NCI-H1436 treated with DMSO at 0.1 percent for 48 hours (cell line): ENCODE measurements at regions not wholly inside any gene's neighbourhood (a gene's known extent, or its start where the extent isn't known, plus 50 kb on each side); places are given as distances from the start of the nearest gene placed in this dataset.
"Not testable (repeated sequence)": the region's sequence is repeated elsewhere in the genome, so short reads cannot be mapped to it uniquely, and the experiment has no call there.

Source experiments
- DNase-seq: peaks from one replicate; lab custom pipeline; 2025; lab: John Stamatoyannopoulos, UW

DNA sequence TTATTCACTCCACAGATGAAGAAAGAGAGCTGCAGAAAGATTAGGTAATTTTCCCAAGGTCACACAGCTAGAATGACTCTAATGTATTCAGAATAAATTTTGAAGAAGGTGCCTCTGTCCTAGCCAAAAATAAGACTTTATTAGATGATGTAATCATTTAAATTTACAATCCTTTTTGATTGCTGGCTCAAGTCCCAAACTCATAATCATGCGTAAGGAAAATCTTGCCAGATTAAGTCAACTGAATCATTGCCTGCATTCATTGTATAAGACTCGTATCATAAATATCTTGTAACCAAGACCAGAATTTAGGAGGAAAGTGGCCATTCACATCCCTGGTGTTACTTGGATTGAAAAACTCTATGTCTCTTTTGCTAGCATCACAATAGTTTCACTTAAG lies 53.1 kb upstream of the STK39 start:
- no peak for DNase-seq

- no peak for DNase-seq
Observed at GRCh38 chr2:168304024-168304681, 56.8 kb upstream of the STK39 start.

DNA sequence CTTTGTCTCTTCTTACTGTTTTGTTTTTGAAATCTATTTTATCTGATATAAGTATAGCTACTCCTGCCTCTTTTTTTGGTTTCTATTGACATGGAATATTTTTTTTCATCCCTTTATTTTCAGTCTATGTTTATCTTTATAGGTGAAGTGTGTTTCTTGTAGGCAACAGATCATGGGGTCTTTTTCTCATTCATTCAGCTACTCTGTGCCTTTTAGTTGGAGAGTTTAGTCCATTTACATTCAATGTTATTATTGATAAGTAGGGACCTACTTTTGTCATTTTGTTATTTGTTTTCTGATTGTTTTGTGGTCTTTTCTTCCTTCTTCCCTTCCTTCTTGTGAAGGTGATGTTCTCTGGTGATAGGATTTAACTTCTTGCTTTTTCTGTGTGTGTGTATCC lies 60.0 kb upstream of the STK39 start:
- no peak for DNase-seq

- no peak for DNase-seq
Observed at GRCh38 chr2:168310580-168310979, 63.2 kb upstream of the STK39 start.

DNA sequence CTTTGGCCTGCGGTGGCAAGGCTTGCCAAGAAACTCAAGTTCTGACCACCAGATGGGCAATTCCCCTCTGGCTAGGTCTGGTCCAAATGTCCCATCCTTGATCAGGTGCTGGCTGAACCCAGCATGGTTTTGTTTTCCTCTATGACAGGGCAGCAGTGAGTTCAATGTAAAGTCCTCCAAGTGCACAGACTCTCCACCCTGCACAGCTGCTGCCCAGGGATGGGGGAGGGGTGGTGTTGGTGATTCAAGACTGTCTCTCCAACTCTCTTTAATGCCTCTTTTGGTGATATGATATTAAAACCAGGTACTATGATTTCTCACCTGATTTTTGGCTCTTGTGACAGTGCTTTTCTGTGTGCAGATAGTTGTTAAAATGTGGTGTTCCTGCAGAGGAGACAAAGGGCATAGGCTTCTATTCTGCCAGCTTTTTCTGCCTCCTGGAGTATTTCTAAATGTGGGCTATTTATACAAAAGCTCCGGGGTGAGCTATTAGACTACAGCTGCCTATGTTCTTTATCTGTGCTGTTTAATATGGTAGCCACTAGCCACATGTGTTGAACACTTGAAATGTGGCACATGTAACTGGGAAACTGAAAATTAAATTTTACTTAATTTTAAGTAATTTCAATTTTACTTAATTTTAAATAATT lies 64.0 kb upstream of the STK39 start:
- DNase-seq, result no peak

DNA sequence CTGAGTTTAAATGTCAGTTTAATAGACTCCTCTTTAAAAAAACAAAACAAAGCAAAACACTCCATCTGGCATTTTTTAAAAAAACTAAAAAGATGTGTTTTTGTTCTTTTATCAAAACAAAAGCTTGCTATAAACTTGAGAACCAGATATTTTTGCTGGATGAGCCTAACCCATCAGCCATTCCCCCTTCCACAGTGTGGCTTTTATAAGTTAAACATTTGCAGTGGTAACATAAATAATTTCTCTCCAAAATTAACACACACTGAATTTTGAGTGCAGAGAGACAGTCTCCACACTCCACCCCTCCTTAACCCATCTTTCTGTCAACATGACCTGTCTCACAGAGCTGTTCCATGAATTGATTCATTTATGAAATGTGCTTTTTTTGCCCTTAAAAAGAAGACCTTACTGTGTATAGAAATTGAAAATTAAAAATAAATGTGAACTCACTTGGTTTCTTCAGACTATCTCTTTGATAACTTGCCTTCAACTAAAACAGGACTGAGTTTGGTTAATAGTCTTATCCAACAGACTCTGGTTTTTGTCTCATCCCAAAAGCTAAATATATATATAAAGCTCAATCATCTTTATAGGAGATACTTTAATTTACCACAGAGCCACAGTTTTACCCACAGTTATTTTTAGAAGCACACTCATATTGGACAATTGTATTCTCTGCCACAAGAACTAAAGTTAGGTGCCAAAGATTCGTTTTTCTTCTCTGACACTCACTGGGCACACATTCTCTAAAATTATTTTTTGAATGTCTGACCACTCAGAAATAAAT lies 64.8 kb upstream of the STK39 start:
- DNase-seq, result no peak

DNA sequence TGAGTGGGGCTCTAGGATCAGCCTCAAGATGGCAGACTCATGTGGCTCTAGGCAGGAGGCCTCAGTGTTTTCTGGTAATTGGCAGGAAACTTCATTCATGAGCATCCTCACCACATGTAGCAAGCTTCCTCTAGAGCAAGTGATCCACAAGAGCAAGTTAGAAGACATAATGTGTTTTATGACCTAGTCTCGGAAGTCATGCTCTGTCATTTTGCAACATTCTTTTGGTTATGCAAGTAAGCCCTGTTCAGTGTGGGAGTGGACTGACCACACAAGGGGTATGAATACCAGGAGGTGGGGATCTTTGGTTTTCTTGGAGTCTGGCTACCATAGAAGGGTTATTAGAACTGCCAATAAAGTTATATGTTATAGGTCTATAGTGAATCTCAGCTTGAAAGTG lies 66.8 kb upstream of the STK39 start:
- DNase-seq, result no peak

DNA sequence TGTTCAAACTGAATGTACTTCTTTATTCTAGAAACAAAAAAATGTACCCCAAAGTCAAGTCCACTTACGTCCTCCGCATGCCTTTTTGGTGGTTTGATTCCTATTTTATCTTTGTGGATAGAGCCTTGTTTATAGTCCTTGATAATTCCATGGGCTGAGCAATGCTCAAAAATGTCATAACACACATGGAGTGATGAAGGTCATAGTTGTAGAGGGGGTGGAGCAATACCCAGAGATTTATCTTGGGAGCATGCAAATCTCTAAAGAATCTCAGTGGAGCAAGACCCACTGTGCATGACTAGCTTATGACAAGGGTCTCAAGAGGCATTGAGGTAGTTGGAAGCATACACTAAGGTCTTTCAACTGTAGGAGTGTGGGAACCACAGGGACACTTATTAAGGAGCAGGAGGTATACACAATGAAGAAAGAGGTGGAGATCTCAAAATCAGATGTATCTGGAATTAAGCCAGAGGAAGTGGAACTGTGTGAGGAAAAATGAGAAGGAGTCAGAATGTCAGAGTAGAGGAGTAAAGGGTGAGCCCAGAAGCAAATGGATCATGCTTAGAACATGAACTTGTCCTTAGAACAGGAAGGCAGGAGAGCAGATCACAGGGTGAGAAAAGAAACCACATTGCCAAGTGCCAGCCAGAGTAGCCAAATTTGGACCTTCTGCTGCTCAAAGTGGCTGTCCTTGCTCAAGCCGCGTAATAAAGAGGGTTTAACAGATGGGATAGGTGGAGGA lies 68.1 kb upstream of the STK39 start:
- no peak for DNase-seq

DNA sequence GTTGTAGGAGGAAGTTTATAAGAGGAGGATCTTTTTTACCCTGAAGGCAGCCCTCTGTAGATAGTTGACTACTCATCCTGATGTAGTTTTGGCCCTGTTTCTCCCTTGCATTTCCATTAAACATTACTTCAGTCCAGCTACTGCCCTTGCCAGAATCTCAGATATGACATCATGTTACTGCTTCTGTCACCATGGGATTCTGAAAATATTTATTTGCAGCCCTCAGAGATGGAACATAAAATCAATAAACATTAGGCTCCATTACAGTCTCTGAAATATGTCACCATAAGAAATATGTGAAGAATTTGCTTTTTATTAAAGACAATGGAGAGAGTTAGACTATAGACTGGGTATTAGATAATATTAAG lies 68.7 kb upstream of the STK39 start:
- DNase-seq, result no peak

GRCh38 chr2:168317282-168317681 lies 69.9 kb upstream of the STK39 start:
- no peak for DNase-seq

DNA sequence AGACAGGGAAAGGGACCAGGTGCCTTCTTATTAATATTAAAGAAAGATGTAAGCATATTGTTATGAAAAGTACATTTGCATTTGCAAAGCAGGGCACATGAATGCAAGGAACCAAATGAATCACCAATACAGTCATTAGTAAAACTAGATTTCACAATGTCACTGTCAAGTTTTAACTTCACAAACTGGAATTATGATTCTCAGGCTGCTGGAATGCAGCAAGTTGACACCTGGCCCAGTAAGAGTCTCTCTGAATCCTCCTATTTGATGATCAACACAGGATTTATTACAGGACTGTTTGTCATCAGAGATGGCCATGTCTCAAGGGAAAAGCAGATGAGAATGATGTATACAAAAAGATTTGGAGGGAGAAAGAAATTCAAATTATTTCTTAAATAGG lies 72.9 kb upstream of the STK39 start:
- DNase-seq, result no peak

DNA sequence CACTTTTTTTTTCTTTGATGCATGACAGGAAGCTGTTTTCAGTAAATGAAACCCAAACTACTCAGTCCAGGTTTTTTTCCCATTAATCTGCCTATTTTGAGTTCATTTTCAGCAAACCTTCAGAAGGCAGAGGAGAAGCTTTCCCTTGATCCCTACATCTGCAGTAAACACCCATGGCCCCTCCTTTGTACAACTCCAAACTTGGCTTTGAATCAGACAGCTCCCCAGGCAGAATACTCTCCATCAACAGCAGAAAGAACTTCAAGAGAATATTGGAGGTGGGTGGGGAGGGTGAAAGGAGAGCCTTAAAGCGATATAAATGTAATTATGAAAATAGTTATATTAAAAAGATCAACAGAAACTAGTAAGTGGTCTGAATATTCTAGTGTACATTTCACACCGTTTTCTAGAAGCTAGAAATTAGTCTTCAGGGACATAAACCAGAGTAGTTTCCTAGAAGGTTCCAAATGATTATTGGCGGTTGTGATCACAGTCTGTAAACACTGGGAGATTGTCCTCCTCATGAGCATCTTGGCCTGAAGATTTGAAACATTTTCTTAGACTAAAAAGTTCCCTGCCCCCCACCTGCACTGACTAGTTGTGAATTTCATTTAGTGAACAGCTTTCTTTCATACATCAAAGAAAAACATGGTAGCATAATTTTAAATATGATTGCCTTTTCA lies 75.1 kb upstream of the STK39 start:
- DNase-seq, result no peak

DNA sequence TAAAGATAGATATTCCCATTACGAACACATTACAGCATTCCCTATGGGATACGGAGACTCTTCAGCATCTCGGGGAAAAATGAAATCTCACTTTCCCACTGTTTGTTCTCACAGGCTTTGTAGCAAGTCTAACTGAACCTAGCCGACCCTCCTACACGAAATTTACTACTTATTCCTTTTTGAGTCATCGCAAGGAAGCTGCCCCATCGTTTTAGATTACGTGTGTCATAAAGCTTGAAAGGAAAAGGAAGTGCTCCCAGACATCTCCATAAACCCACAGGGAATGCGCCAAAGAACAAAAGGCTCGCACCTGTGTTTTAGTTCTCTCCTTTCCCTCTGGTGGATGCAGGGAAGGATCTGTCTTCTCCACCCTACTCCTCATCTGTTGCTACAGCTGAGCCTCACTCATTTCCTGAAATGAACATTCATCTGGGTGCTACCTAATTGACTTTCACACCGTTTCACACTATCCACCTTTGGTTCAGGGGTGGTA lies 76.2 kb upstream of the STK39 start:
- no peak for DNase-seq

DNA sequence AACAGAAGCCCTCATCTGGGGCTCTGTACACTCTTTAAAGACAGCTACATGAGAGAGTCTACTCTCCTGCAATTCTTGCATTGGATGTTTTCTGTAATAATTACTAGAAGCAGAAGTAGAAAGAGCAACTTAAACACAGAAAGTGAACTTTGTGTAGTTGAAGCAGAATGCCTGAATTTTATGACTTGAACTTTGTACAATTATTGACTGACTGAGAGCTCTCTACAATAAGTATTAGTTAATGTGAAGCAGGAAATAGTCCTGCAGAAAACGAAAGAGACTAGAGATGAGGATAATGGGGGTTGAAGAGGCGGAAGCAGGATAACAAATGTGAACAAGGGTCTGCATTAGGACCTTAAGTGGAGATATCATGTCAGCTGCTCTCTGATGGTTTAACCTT lies 79.2 kb upstream of the STK39 start:
- no peak for DNase-seq

DNA sequence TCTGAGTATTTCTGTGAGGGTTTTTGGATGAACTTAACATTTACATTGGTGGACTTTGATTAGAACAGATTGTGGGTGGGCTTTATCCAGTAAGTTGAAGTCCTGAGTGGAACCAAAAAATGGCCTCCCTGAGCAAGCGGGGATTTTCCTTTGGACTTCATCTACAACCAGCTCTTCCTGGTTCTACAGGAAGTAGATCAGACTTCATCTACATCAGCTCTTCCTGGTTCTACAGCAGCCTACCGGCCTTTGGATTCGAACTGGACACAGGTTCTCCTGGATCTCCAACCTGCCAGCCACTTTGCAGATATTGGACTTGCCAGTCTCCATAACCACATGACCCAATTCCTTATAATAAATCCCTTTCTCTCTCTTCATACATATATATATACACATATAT lies 79.9 kb upstream of the STK39 start:
- no peak for DNase-seq

GRCh38 chr2:168328421-168328820 lies 81.0 kb upstream of the STK39 start:
- DNase-seq, result no peak

DNA sequence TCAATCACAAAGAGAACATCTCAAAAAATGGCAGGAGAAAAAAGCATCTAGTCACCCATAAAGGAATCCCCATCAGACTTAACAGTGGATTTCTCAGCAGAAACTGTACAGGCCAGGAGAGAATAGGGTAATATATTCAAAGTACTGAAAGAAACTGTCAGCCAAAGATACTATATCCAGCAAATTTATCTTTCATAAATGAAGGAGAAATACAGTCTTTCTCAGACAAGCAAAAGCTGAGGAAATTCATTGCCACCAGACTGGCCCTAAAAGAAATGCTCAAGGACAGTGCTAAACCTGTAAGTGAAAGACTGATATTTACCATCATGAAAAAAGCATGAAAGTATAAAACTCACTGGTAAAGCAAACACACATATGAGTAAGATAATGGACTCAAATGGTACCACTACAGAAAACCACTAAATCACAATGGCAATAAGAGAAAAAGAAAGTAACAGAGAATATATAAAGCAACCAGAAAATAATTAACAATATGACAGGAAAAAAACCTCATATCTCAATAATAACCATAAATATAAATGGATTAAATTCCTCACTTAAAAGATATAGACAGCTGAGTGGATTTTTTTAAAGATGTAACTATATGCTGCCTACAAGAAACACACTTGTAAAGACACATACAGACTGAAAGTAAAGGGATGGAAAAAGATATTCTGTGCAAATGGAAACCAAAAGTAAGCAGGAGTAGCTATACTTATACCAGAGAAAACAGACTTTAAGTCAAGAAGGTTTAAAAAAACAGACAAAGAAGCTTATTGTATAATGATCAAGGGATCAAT lies 83.4 kb upstream of the STK39 start:
- DNase-seq, result no peak

- not testable (repeated sequence) for DNase-seq
Observed at GRCh38 chr2:168335254-168335653, 87.9 kb upstream of the STK39 start.

DNA sequence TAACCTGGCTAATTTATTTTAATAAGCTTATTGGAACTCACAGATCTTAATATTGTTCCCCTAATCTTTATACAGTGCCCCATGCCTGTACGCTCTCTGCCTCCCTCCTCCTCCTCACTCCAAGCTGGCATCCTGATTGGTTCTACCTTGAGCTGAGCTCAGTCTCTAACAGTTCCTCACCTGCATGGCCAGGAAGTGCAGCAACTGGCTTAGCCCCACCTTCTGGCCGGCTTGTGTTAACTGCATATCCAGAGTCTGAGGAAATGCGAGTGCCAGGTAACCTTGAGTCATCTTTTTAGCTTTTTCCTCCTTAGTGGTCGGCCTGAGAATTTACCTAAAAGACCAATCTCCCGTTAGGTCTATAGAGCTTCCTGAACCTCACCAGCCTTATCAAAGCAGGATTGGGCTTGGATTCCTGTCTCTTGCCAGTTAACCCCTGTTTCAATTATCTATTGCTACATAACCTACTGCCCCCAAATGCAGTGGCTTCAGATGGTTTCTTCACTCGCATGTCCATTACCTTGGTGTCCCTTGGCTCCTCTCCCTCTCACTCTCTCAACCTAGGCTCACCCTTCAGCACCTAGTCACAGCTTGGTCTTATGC lies 89.5 kb upstream of the STK39 start:
- peak; percentile 15 for DNase-seq

GRCh38 chr2:168338292-168338691 lies 90.9 kb upstream of the STK39 start:
- DNase-seq, result no peak
